Occipital lobe (tissue), 1 donor: ENCODE measurements at regions not wholly inside any gene's neighbourhood (a gene's known extent, or its start where the extent isn't known, plus 50 kb on each side); places are given as distances from the start of the nearest gene placed in this dataset.

Source experiments
- DNase-seq: peaks from one replicate; lab custom pipeline; 2025; lab: John Stamatoyannopoulos, UW

- DNase-seq = no peak
Observed at GRCh38 chr2:8219631-8220355, 462.1 kb upstream of the ID2 start.

- DNase-seq = no peak
Observed at GRCh38 chr2:8222979-8223694, 458.7 kb upstream of the ID2 start.

- DNase-seq = no peak
Observed at GRCh38 chr2:8223695-8224346, 458.0 kb upstream of the ID2 start.

GRCh38 chr2:8224347-8225190 is 457.3 kb upstream of the ID2 start:
- DNase-seq = no peak

- DNase-seq = no peak
Observed at GRCh38 chr2:8225266-8225665, 456.6 kb upstream of the ID2 start.

- no peak for DNase-seq
Observed at GRCh38 chr2:8225798-8226197, 456.1 kb upstream of the ID2 start.

- DNase-seq = no peak
Observed at GRCh38 chr2:8229546-8229986, 452.3 kb upstream of the ID2 start.

GRCh38 chr2:8230466-8230865 is 451.4 kb upstream of the ID2 start:
- no peak for DNase-seq

GRCh38 chr2:8231902-8232301 is 450.0 kb upstream of the ID2 start:
- no peak for DNase-seq

GRCh38 chr2:8232871-8233270 is 449.0 kb upstream of the ID2 start:
- DNase-seq = no peak

- no peak for DNase-seq
Observed at GRCh38 chr2:8234253-8234652, 447.6 kb upstream of the ID2 start.

GRCh38 chr2:8234757-8235374 is 447.0 kb upstream of the ID2 start:
- no peak for DNase-seq

GRCh38 chr2:8235419-8235818 is 446.4 kb upstream of the ID2 start:
- no peak for DNase-seq

GRCh38 chr2:8236391-8236790 is 445.5 kb upstream of the ID2 start:
- DNase-seq = no peak

GRCh38 chr2:8238521-8239230 is 443.2 kb upstream of the ID2 start:
- DNase-seq = no peak

- no peak for DNase-seq
Observed at GRCh38 chr2:8239531-8240088, 442.2 kb upstream of the ID2 start.

- DNase-seq = no peak
Observed at GRCh38 chr2:8241317-8241716, 440.5 kb upstream of the ID2 start.

- DNase-seq = no peak
Observed at GRCh38 chr2:8242739-8243138, 439.1 kb upstream of the ID2 start.

GRCh38 chr2:8243748-8244400 is 438.0 kb upstream of the ID2 start:
- DNase-seq = no peak

GRCh38 chr2:8244639-8245038 is 437.2 kb upstream of the ID2 start:
- DNase-seq = no peak
